ENCODE measurements at regions not wholly inside any gene's neighbourhood (a gene's known extent, or its start where the extent isn't known, plus 50 kb on each side); places are given as distances from the start of the nearest gene placed in this dataset.

- Histone ChIP-seq H3K36me3 (replicated peaks in 1 of 2; ENCODE audit: control extremely low read depth in 1 of 2, control insufficient read depth in 1 of 2, extremely low read depth in 1 of 2, insufficient read depth in 2 of 2, low read length in 1 of 2) (no peaks in the 10 kb centered on the region), H3K9me3 (ENCODE audit: control extremely low read depth in 1 of 3, control insufficient read depth in 2 of 3, insufficient read depth in 1 of 3, low read length in 2 of 3) (no peaks in the 10 kb centered on the region), H3K27me3 (replicated peaks in 1 of 4; ENCODE audit: control extremely low read depth in 1 of 4, control insufficient read depth in 3 of 4, insufficient read depth in 4 of 4, low read length in 3 of 4) (peaks cover 0 to 5% (median 2%) of the 10 kb centered on the region in 4 experiments), H4K20me1 (ENCODE audit: control insufficient read depth, insufficient read depth, low read length, poor library complexity, severe bottlenecking) (no peaks in the 10 kb centered on the region), H3K79me2 (ENCODE audit: control insufficient read depth, insufficient read depth, low read length) (no peaks in the 10 kb centered on the region), H3K4me1 (ENCODE audit: control insufficient read depth in 2 of 2, insufficient read depth in 2 of 2, low read length in 2 of 2) (no peaks in the 10 kb centered on the region), H3K4me3 (ENCODE audit: control extremely low read depth in 1 of 5, extremely low read depth in 1 of 5, insufficient read depth in 1 of 5, low read depth in 2 of 5, low read length in 4 of 5) (no peak overlapping the region), H3K9ac (ENCODE audit: low read length) (no peak overlapping the region), H3K27ac (ENCODE audit: low read length in 2 of 2) (no peak overlapping the region), H3K4me2 (replicated peaks; ENCODE audit: low read depth, low read length, poor library complexity, severe bottlenecking) (no peak overlapping the region), H2AFZ (ENCODE audit: insufficient read depth, low read depth, low read length, poor library complexity, severe bottlenecking) (no peak overlapping the region)
- Mint-ChIP-seq H3K27me3 (peaks cover 30% of the 10 kb centered on the region), H3K4me3 (no peak overlapping the region), H3K9me3 (ENCODE audit: insufficient read depth) (no peaks in the 10 kb centered on the region), H3K27ac (no peak overlapping the region), H3K4me1 (no peaks in the 10 kb centered on the region)
- TF ChIP-seq CTCF (IDR thresholded peaks at IDR 0.05) (no peak), EZH2 (IDR thresholded peaks at IDR 0.05; ENCODE audit: borderline replicate concordance, insufficient read depth, low read depth, low read length, poor library complexity, severe bottlenecking) (no peak)
- DNase-seq (no peak), ATAC-seq (ENCODE audit: low read depth) (no peak)
- CTCF ChIA-PET, result no interaction called here
- no CpG with 5 or more reads among the region's 5 CpGs for WGBS (ENCODE audit: insufficient coverage)
- POLR2A ChIA-PET, result no interaction called here
- intact Hi-C loops (cut with micrococcal nuclease), result no loop called here
Observed at GRCh38 chr11:34806875-34807274, 109.3 kb downstream of the APIP start.

- H3K27ac ChIP-seq (ENCODE audit: low read length in 2 of 2), result no peak overlapping the region
- ChIA-PET CTCF (no interaction called here), POLR2A (no interaction called here)
- H2AFZ ChIP-seq (ENCODE audit: insufficient read depth, low read depth, low read length, poor library complexity, severe bottlenecking), result no peak overlapping the region
- intact Hi-C loops (cut with micrococcal nuclease), result no loop called here
- WGBS (ENCODE audit: insufficient coverage), result 96% methylated on average over 3 of the region's 4 CpGs
- H3K4me1 ChIP-seq (ENCODE audit: control insufficient read depth in 2 of 2, insufficient read depth in 2 of 2, low read length in 2 of 2), result no peaks in the 10 kb centered on the region
- H4K20me1 ChIP-seq (ENCODE audit: control insufficient read depth, insufficient read depth, low read length, poor library complexity, severe bottlenecking), result no peaks in the 10 kb centered on the region
- no peaks in the 10 kb centered on the region for H3K79me2 ChIP-seq (ENCODE audit: control insufficient read depth, insufficient read depth, low read length)
- H3K9me3 ChIP-seq (ENCODE audit: control extremely low read depth in 1 of 3, control insufficient read depth in 2 of 3, insufficient read depth in 1 of 3, low read length in 2 of 3), result no peaks in the 10 kb centered on the region
- peaks cover 0 to 5% (median 2%) of the 10 kb centered on the region in 4 experiments for H3K27me3 ChIP-seq (replicated peaks in 1 of 4; ENCODE audit: control extremely low read depth in 1 of 4, control insufficient read depth in 3 of 4, insufficient read depth in 4 of 4, low read length in 3 of 4)
- H3K36me3 ChIP-seq (replicated peaks in 1 of 2; ENCODE audit: control extremely low read depth in 1 of 2, control insufficient read depth in 1 of 2, extremely low read depth in 1 of 2, insufficient read depth in 2 of 2, low read length in 1 of 2), result no peaks in the 10 kb centered on the region
- Mint-ChIP-seq H3K4me3 (no peak overlapping the region), H3K4me1 (no peaks in the 10 kb centered on the region), H3K27me3 (peaks cover 30% of the 10 kb centered on the region), H3K27ac (no peak overlapping the region), H3K9me3 (ENCODE audit: insufficient read depth) (no peaks in the 10 kb centered on the region)
- ATAC-seq (ENCODE audit: low read depth) (no peak), DNase-seq (no peak)
- TF ChIP-seq CTCF (IDR thresholded peaks at IDR 0.05) (no peak), EZH2 (IDR thresholded peaks at IDR 0.05; ENCODE audit: borderline replicate concordance, insufficient read depth, low read depth, low read length, poor library complexity, severe bottlenecking) (no peak)
- no peak overlapping the region for H3K4me2 ChIP-seq (replicated peaks; ENCODE audit: low read depth, low read length, poor library complexity, severe bottlenecking)
- H3K9ac ChIP-seq (ENCODE audit: low read length), result no peak overlapping the region
- H3K4me3 ChIP-seq (ENCODE audit: control extremely low read depth in 1 of 5, extremely low read depth in 1 of 5, insufficient read depth in 1 of 5, low read depth in 2 of 5, low read length in 4 of 5), result no peak overlapping the region
Observed at GRCh38 chr11:34805937-34806336, 110.2 kb downstream of the APIP start.
